ENCODE measurements at regions not wholly inside any gene's neighbourhood (a gene's known extent, or its start where the extent isn't known, plus 50 kb on each side); places are given as distances from the start of the nearest gene placed in this dataset.

- DNase-seq, result no peak
Observed at GRCh38 chr11:23688411-23688810, 808.4 kb upstream of the LUZP2 start.

GRCh38 chr11:23688835-23689234 lies 808.0 kb upstream of the LUZP2 start:
- no peak for DNase-seq

- no peak for DNase-seq
Observed at GRCh38 chr11:23696688-23697415, 800.0 kb upstream of the LUZP2 start.

GRCh38 chr11:23704183-23704582 lies 792.7 kb upstream of the LUZP2 start:
- no peak for DNase-seq

- DNase-seq, result peak in 1 of 2 experiments; percentile 8
Observed at GRCh38 chr11:23711981-23712380, 784.9 kb upstream of the LUZP2 start.

- DNase-seq, result no peak
Observed at GRCh38 chr11:23719016-23719415, 777.8 kb upstream of the LUZP2 start.

- no peak for DNase-seq
Observed at GRCh38 chr11:23723861-23724260, 773.0 kb upstream of the LUZP2 start.

GRCh38 chr11:23725752-23726151 lies 771.1 kb upstream of the LUZP2 start:
- no peak for DNase-seq

- DNase-seq, result no peak
Observed at GRCh38 chr11:23727387-23727786, 769.5 kb upstream of the LUZP2 start.

- DNase-seq, result no peak
Observed at GRCh38 chr11:23727794-23728193, 769.1 kb upstream of the LUZP2 start.

GRCh38 chr11:23729088-23729487 lies 767.8 kb upstream of the LUZP2 start:
- peak; percentile 39 to 53 for DNase-seq

GRCh38 chr11:23730307-23730998 lies 766.4 kb upstream of the LUZP2 start:
- peak in 1 of 2 experiments; percentile 39 for DNase-seq

GRCh38 chr11:23732026-23732425 lies 764.8 kb upstream of the LUZP2 start:
- peak in 1 of 2 experiments; percentile 8 for DNase-seq

- DNase-seq, result no peak
Observed at GRCh38 chr11:23746896-23747295, 750.0 kb upstream of the LUZP2 start.

GRCh38 chr11:23749762-23750430 lies 747.0 kb upstream of the LUZP2 start:
- DNase-seq, result no peak

GRCh38 chr11:23751280-23751679 lies 745.6 kb upstream of the LUZP2 start:
- no peak for DNase-seq

- no peak for DNase-seq
Observed at GRCh38 chr11:23755076-23755475, 741.8 kb upstream of the LUZP2 start.

GRCh38 chr11:23755769-23756168 lies 741.1 kb upstream of the LUZP2 start:
- DNase-seq, result no peak

- no peak for DNase-seq
Observed at GRCh38 chr11:23759489-23759888, 737.4 kb upstream of the LUZP2 start.

- no peak for DNase-seq
Observed at GRCh38 chr11:23764286-23764685, 732.6 kb upstream of the LUZP2 start.

GRCh38 chr11:23765682-23766252 lies 731.1 kb upstream of the LUZP2 start:
- no peak for DNase-seq

GRCh38 chr11:23767576-23767975 lies 729.3 kb upstream of the LUZP2 start:
- DNase-seq, result no peak

GRCh38 chr11:23769214-23769613 lies 727.6 kb upstream of the LUZP2 start:
- DNase-seq, result no peak

GRCh38 chr11:23772081-23772480 lies 724.8 kb upstream of the LUZP2 start:
- DNase-seq, result no peak

All from NCI-H526 (cell line).